HUES48 (cell line): ENCODE measurements at regions not wholly inside any gene's neighbourhood (a gene's known extent, or its start where the extent isn't known, plus 50 kb on each side); places are given as distances from the start of the nearest gene placed in this dataset.

ENCODE experiments used
- H3K27ac ChIP-seq: one replicate; pipeline ENCODE4 v1.7.0; 2013; ENCODE audit warnings: low read depth, low read length, inconsistent platforms
- H3K27me3 ChIP-seq: 2 replicates; pipeline ENCODE4 v1.6.1; 2013; ENCODE audit warnings: mild to moderate bottlenecking, low read length; ENCODE audit not compliant: control insufficient read depth, insufficient read depth
- H3K36me3 ChIP-seq: 2 replicates; pipeline ENCODE4 v1.6.1; 2013; ENCODE audit warnings: low read length; ENCODE audit not compliant: control insufficient read depth, insufficient read depth
- H3K4me1 ChIP-seq: 2 replicates; pipeline ENCODE4 v1.6.1; 2013; ENCODE audit warnings: mild to moderate bottlenecking, low read length; ENCODE audit not compliant: control insufficient read depth, insufficient read depth
- H3K4me3 ChIP-seq: 2 replicates; pipeline ENCODE4 v1.5.1; 2013; ENCODE audit warnings: mild to moderate bottlenecking, low read depth, low read length
- H3K9ac ChIP-seq: 2 replicates; pipeline ENCODE4 v1.6.1; 2013; ENCODE audit warnings: mild to moderate bottlenecking, low read depth, low read length, moderate library complexity
- H3K9me3 ChIP-seq: 2 replicates; pipeline ENCODE4 v1.6.1; 2013; ENCODE audit warnings: low read length; ENCODE audit not compliant: control insufficient read depth, insufficient read depth

DNA sequence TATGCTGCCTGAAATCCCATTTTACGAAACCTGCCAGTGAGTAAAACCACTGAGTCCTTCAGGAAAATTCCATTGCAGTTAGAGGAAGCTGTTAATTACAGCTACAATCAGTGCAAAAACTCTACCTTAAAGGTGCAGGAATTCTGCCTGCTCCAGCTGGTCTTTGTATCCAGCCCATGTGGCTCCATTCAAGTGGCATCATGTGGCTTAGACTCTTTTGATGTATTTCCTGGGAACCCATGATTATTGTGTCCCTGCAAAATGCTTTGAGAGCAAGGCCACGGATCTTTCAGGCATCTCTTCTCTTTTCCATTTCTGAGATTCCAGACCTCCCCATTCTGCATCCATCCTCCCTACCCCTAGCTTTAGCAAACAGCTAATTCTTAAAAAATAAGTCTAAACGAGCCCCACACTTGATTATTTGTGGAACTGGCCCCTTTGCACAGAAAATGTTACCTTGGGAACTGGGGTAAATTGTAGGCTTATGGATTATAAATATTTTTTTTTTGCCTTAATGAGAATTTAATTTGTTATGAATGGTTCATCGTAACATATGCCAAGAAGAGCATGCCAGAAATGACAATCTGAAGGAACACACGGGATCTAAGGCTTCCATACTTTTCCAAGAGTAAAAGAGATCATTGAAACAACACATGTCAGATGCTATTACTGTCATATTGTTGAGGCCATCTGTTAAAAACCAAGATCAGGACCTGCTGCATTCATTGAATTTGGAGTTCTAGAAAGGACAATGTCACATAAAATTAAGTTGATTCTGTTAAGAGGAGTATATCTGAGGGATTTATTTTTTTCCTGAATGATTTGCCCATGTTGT, 144.6 kb downstream of the TPH2 start:
- no peak overlapping the region for H3K27ac ChIP-seq
- H3K4me1 ChIP-seq, result peaks cover 21% of the 10 kb centered on the region
- H3K4me3 ChIP-seq, result no peak overlapping the region
- no peak overlapping the region for H3K9ac ChIP-seq
- no peaks in the 10 kb centered on the region for H3K9me3 ChIP-seq
- no peaks in the 10 kb centered on the region for H3K36me3 ChIP-seq
- no peaks in the 10 kb centered on the region for H3K27me3 ChIP-seq

- Histone ChIP-seq H3K36me3 (no peaks in the 10 kb centered on the region), H3K27ac (no peak overlapping the region)
These were observed 145.4 kb downstream of the TPH2 start for GRCh38 chr12:72084061-72084460.

GRCh38 chr12:72084880-72085279, 146.2 kb downstream of the TPH2 start:
- Histone ChIP-seq H3K9me3 (no peaks in the 10 kb centered on the region), H3K27me3 (no peaks in the 10 kb centered on the region), H3K4me3 (no peak overlapping the region), H3K27ac (no peak overlapping the region), H3K36me3 (no peaks in the 10 kb centered on the region), H3K4me1 (peaks cover 21% of the 10 kb centered on the region), H3K9ac (no peak overlapping the region)

More at GRCh38 chr12:72084061-72084460, 145.4 kb downstream of the TPH2 start:
- no peaks in the 10 kb centered on the region for H3K27me3 ChIP-seq
- no peak overlapping the region for H3K4me3 ChIP-seq
- H3K4me1 ChIP-seq, result peaks cover 21% of the 10 kb centered on the region
- no peaks in the 10 kb centered on the region for H3K9me3 ChIP-seq
- no peak overlapping the region for H3K9ac ChIP-seq

DNA sequence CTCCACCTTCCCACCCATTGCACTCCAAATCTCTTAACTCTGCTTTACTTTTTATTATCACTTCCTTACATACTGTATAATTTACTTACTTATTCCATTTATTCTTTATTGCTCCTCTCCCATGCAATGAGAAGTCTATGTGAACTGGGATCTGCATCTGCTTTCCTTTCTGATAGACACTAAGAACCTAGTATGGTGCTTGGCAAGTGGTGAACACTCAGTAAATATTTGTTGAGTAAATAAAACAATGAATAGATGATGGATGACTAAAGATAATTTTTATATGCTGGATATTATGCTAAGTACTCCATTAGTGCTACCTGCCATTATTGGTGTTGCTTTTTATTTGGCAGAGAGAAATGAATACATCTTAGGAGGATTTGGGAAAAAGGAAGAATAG, 151.0 kb downstream of the TPH2 start:
- Histone ChIP-seq H3K27ac (no peak overlapping the region), H3K9ac (no peak overlapping the region), H3K4me1 (peaks cover 6% of the 10 kb centered on the region), H3K36me3 (no peaks in the 10 kb centered on the region), H3K27me3 (no peaks in the 10 kb centered on the region), H3K9me3 (no peaks in the 10 kb centered on the region), H3K4me3 (no peak overlapping the region)

- H3K4me1 ChIP-seq, result no peaks in the 10 kb centered on the region
- no peak overlapping the region for H3K9ac ChIP-seq
These were observed 154.8 kb downstream of the TPH2 start for GRCh38 chr12:72093424-72093823.

GRCh38 chr12:72093930-72094329, 155.3 kb downstream of the TPH2 start:
- Histone ChIP-seq H3K9ac (no peak overlapping the region), H3K4me3 (no peak overlapping the region), H3K36me3 (no peaks in the 10 kb centered on the region), H3K27me3 (no peaks in the 10 kb centered on the region), H3K4me1 (no peaks in the 10 kb centered on the region), H3K27ac (no peak overlapping the region), H3K9me3 (no peaks in the 10 kb centered on the region)

More at GRCh38 chr12:72093424-72093823, 154.8 kb downstream of the TPH2 start:
- H3K9me3 ChIP-seq, result no peaks in the 10 kb centered on the region
- no peak overlapping the region for H3K27ac ChIP-seq
- H3K4me3 ChIP-seq, result no peak overlapping the region
- no peaks in the 10 kb centered on the region for H3K36me3 ChIP-seq
- no peaks in the 10 kb centered on the region for H3K27me3 ChIP-seq

- H3K4me1 ChIP-seq, result no peaks in the 10 kb centered on the region
- H3K27me3 ChIP-seq, result no peaks in the 10 kb centered on the region
- H3K27ac ChIP-seq, result no peak overlapping the region
- H3K4me3 ChIP-seq, result no peak overlapping the region
- no peak overlapping the region for H3K9ac ChIP-seq
- H3K36me3 ChIP-seq, result no peaks in the 10 kb centered on the region
- no peaks in the 10 kb centered on the region for H3K9me3 ChIP-seq
These were observed 155.8 kb downstream of the TPH2 start for GRCh38 chr12:72094490-72094889.

GRCh38 chr12:72095025-72095424, 156.4 kb downstream of the TPH2 start:
- H3K27ac ChIP-seq, result no peak overlapping the region
- H3K4me3 ChIP-seq, result no peak overlapping the region
- H3K9me3 ChIP-seq, result no peaks in the 10 kb centered on the region
- no peaks in the 10 kb centered on the region for H3K4me1 ChIP-seq
- no peaks in the 10 kb centered on the region for H3K27me3 ChIP-seq
- H3K36me3 ChIP-seq, result no peaks in the 10 kb centered on the region
- H3K9ac ChIP-seq, result no peak overlapping the region

DNA sequence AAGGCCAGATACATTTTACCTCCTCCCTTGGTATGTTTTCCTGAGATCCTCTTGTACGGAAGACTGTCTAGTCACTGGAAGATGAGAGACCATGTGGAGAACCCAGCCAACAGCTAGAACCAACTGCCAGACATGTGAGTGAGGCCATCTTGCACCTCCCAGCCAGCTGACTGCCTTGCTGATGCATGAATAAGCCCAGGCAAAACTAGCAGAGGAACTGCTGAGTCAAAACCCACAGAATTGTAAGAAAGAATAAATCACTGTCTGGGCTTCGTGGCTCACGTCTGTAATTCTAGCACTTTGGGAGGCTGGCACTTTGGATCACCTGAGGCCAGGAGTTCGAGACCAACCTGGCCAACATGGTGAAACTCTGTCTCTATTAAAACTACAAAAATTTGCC, 160.0 kb downstream of the TPH2 start:
- Histone ChIP-seq H3K4me3 (no peak overlapping the region), H3K9ac (no peak overlapping the region), H3K27me3 (no peaks in the 10 kb centered on the region), H3K9me3 (no peaks in the 10 kb centered on the region), H3K4me1 (peaks cover 12% of the 10 kb centered on the region; the same call in 1 of the 2 replicates), H3K27ac (no peak overlapping the region), H3K36me3 (no peaks in the 10 kb centered on the region)

DNA sequence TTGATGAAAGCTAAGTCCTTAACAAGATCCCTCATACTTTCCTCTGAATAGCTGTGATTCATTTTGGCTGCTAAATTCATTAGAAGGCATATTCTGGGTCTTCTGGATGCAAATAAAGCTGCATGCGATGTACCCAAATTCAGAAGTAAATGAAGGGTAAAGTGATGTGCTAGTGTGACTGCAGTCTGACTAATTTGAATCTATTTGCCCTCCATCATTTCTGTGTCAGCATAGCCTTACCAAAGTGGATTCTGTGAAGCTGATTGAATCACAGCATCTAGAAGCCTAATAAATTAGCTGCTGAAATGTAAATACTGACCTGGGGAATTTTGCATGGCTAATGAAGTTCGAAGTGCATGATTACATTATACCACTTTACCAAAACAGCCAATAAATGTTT, 162.2 kb downstream of the TPH2 start:
- no peak overlapping the region for H3K4me3 ChIP-seq

DNA sequence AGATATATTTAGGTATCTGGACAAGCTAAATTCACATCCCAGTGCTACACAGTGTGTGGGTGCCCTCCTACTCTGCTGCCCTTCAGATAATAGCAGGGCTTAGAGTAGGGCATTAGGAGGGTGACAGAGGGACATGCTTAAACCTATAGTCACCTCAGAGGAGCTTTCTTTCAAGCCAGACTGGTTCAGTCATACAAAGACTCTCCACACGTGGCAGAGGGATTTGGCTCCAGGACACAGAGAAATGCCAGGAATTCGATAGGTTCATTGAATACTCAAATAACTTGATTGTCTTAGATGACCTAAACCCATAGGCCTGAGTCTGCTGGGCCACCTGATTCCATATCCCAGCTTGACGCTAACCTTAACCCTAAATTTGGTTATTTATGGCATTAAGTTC, 163.5 kb downstream of the TPH2 start:
- Histone ChIP-seq H3K4me1 (peaks cover 12% of the 10 kb centered on the region; the same call in 1 of the 2 replicates), H3K4me3 (no peak overlapping the region), H3K9ac (no peak overlapping the region), H3K36me3 (no peaks in the 10 kb centered on the region), H3K27me3 (no peaks in the 10 kb centered on the region), H3K9me3 (no peaks in the 10 kb centered on the region), H3K27ac (no peak overlapping the region)

More for the DNA sequence above, 162.2 kb downstream of the TPH2 start:
- Histone ChIP-seq H3K36me3 (no peaks in the 10 kb centered on the region), H3K9me3 (no peaks in the 10 kb centered on the region), H3K4me1 (peaks cover 12% of the 10 kb centered on the region; the same call in 1 of the 2 replicates), H3K27me3 (no peaks in the 10 kb centered on the region), H3K27ac (no peak overlapping the region), H3K9ac (no peak overlapping the region)
